Hepatocyte (in vitro differentiated cells): ENCODE measurements at regions not wholly inside any gene's neighbourhood (a gene's known extent, or its start where the extent isn't known, plus 50 kb on each side); places are given as distances from the start of the nearest gene placed in this dataset.

Experiments used
- EZH2 ChIP-seq: fragments of 200-600 bp; sonication (generic); IDR thresholded peaks from 2 replicates; pipeline ENCODE4 v1.6.1; 2016; ENCODE audit warnings: antibody characterized with exemption, mild to moderate bottlenecking, borderline replicate concordance
- EZH2phosphoT487 ChIP-seq: fragments of 200-600 bp; sonication (generic); IDR thresholded peaks from one replicate; pipeline ENCODE4 v1.6.1; 2018; ENCODE audit warnings: antibody characterized with exemption, mild to moderate bottlenecking, low read depth, moderate library complexity; ENCODE audit not compliant: unreplicated experiment, severe bottlenecking
- TF ChIP-seq, protein P1 (sequence below): fragments of 200-600 bp; sonication (generic); IDR thresholded peaks from 2 replicates; pipeline ENCODE4 v1.5.1; 2016; ENCODE audit warnings: antibody characterized with exemption, mild to moderate bottlenecking; ENCODE audit not compliant: poor library complexity

- TF ChIP-seq EZH2 (no peak), EZH2phosphoT487 (no peak)
- TF ChIP-seq, protein P1, sequence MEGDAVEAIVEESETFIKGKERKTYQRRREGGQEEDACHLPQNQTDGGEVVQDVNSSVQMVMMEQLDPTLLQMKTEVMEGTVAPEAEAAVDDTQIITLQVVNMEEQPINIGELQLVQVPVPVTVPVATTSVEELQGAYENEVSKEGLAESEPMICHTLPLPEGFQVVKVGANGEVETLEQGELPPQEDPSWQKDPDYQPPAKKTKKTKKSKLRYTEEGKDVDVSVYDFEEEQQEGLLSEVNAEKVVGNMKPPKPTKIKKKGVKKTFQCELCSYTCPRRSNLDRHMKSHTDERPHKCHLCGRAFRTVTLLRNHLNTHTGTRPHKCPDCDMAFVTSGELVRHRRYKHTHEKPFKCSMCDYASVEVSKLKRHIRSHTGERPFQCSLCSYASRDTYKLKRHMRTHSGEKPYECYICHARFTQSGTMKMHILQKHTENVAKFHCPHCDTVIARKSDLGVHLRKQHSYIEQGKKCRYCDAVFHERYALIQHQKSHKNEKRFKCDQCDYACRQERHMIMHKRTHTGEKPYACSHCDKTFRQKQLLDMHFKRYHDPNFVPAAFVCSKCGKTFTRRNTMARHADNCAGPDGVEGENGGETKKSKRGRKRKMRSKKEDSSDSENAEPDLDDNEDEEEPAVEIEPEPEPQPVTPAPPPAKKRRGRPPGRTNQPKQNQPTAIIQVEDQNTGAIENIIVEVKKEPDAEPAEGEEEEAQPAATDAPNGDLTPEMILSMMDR = no peak
Observed at GRCh38 chr2:133976659-133977058, 277.2 kb upstream of the MGAT5 start.
